ENCODE measurements at regions not wholly inside any gene's neighbourhood (a gene's known extent, or its start where the extent isn't known, plus 50 kb on each side); places are given as distances from the start of the nearest gene placed in this dataset.

DNA sequence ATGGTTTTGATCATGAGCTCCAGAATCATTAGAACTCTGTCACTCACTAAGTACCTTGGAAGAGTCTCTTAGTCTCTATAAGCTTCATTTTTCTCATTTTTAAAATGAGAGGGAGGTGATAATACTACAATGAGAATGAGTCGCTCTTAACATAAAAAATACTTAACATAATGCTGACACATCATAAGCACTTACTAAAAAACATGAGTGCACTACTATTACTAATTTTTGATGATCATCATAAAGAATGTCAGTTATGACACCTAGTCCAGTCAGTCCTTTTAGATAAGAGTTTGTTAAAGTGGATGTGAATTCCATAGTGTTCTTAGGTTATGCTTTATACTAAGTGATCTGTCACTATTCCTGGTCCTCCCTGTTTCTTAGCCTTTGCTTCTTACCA is 200.4 kb upstream of the SLC24A2 start:
- ChIA-PET CTCF (no interaction called here), POLR2A (no interaction called here)
- intact Hi-C loops (cut with DNase I, micrococcal nuclease) = loop anchor here in 1 of 2 experiments (2.0 kb wide), 1 partner anchor 20 kb away; no protein-coding TSS in a partner anchor

DNA sequence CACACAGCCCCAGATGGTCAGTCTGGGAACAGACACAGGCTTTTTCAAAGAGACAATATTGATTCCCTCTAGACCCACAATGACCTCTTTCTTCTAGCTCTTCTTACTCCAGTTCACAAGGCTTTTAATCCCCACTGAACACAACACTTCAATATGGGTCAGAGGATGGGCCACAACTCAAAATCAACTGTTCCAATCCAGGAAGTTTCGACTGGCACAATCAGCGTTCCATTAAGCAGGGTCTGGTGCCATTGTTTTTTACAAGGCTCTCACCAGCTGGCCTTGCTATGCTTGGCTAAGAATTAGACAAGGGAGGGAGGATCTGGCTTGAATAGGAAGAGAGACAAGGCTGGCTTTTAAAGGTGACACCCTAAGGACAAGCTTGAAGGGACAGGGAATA is 199.4 kb upstream of the SLC24A2 start:
- Mint-ChIP-seq H3K27me3 (no peaks in the 10 kb centered on the region), H3K4me3 (no peak overlapping the region), H3K4me1 (ENCODE audit: low read depth) (no peaks in the 10 kb centered on the region), H3K27ac (no peak overlapping the region), H3K9me3 (no peaks in the 10 kb centered on the region), H3K36me3 (ENCODE audit: low read depth) (no peaks in the 10 kb centered on the region)
- DNase-seq (no peak), ATAC-seq (ENCODE audit: poor library complexity) (no peak)
- Histone ChIP-seq H3K9me3 (ENCODE audit: control insufficient read depth in 1 of 2, insufficient read depth in 1 of 2, low read length in 2 of 2) (no peaks in the 10 kb centered on the region), H3K4me3 (ENCODE audit: low read length) (no peak overlapping the region), H3K4me1 (ENCODE audit: insufficient read depth, low read length) (no peaks in the 10 kb centered on the region), H3K27me3 (ENCODE audit: control insufficient read depth in 1 of 2, insufficient read depth in 2 of 2, low read length in 2 of 2) (no peaks in the 10 kb centered on the region), H3K27ac (ENCODE audit: low read depth in 1 of 2, low read length in 2 of 2) (no peak overlapping the region), H3K36me3 (ENCODE audit: insufficient read depth, low read length) (no peaks in the 10 kb centered on the region)
- POLR2A ChIA-PET = no interaction called here
- CTCF ChIA-PET = no interaction called here
- TF ChIP-seq, protein P1, sequence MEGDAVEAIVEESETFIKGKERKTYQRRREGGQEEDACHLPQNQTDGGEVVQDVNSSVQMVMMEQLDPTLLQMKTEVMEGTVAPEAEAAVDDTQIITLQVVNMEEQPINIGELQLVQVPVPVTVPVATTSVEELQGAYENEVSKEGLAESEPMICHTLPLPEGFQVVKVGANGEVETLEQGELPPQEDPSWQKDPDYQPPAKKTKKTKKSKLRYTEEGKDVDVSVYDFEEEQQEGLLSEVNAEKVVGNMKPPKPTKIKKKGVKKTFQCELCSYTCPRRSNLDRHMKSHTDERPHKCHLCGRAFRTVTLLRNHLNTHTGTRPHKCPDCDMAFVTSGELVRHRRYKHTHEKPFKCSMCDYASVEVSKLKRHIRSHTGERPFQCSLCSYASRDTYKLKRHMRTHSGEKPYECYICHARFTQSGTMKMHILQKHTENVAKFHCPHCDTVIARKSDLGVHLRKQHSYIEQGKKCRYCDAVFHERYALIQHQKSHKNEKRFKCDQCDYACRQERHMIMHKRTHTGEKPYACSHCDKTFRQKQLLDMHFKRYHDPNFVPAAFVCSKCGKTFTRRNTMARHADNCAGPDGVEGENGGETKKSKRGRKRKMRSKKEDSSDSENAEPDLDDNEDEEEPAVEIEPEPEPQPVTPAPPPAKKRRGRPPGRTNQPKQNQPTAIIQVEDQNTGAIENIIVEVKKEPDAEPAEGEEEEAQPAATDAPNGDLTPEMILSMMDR (IDR thresholded peaks at IDR 0.05) = no peak
- intact Hi-C loops (cut with DNase I, micrococcal nuclease) = loop anchor here in 1 of 2 experiments (2.0 kb wide), 1 partner anchor 19 kb away; no protein-coding TSS in a partner anchor

More for the DNA sequence above, 200.4 kb upstream of the SLC24A2 start:
- no peaks in the 10 kb centered on the region for H3K27me3 Mint-ChIP-seq
- H3K36me3 Mint-ChIP-seq (ENCODE audit: low read depth) = no peaks in the 10 kb centered on the region
- Histone ChIP-seq H3K4me1 (ENCODE audit: insufficient read depth, low read length) (no peaks in the 10 kb centered on the region), H3K27me3 (ENCODE audit: control insufficient read depth in 1 of 2, insufficient read depth in 2 of 2, low read length in 2 of 2) (no peaks in the 10 kb centered on the region), H3K36me3 (ENCODE audit: insufficient read depth, low read length) (no peaks in the 10 kb centered on the region), H3K9me3 (ENCODE audit: control insufficient read depth in 1 of 2, insufficient read depth in 1 of 2, low read length in 2 of 2) (no peaks in the 10 kb centered on the region), H3K4me3 (ENCODE audit: low read length) (no peak overlapping the region), H3K27ac (ENCODE audit: low read depth in 1 of 2, low read length in 2 of 2) (no peak overlapping the region)
- TF ChIP-seq, protein P1 (IDR thresholded peaks at IDR 0.05) = no peak
- H3K9me3 Mint-ChIP-seq = no peaks in the 10 kb centered on the region
- no peak overlapping the region for H3K4me3 Mint-ChIP-seq
- no peaks in the 10 kb centered on the region for H3K4me1 Mint-ChIP-seq (ENCODE audit: low read depth)
- no peak for ATAC-seq (ENCODE audit: poor library complexity)
- DNase-seq = no peak
- no peak overlapping the region for H3K27ac Mint-ChIP-seq

DNA sequence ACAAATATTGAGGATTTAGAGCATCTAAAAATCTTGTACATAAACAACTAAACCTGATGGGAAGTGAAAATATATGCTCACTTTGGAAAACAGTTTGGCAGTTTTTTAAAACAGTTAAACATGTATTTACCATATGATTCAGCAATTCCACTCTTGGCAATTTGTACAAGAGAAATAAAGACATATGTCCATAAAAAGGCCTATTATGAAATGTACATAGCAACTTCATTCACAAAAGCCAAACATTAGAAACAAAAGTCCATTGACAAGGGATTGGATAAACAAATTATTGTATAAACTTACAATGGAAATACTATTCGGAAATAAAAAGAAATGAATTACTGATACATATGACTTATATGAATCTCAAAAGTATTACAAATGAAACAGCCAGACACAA is 196.2 kb upstream of the SLC24A2 start:
- H3K4me1 Mint-ChIP-seq (ENCODE audit: low read depth) = no peaks in the 10 kb centered on the region
- H3K4me3 Mint-ChIP-seq = no peak overlapping the region
- no peak for DNase-seq
- no peaks in the 10 kb centered on the region for H3K36me3 Mint-ChIP-seq (ENCODE audit: low read depth)
- no peak overlapping the region for H3K27ac Mint-ChIP-seq
- Histone ChIP-seq H3K36me3 (ENCODE audit: insufficient read depth, low read length) (no peaks in the 10 kb centered on the region), H3K27ac (ENCODE audit: low read depth in 1 of 2, low read length in 2 of 2) (no peak overlapping the region), H3K4me3 (ENCODE audit: low read length) (no peak overlapping the region), H3K4me1 (ENCODE audit: insufficient read depth, low read length) (no peaks in the 10 kb centered on the region), H3K27me3 (ENCODE audit: control insufficient read depth in 1 of 2, insufficient read depth in 2 of 2, low read length in 2 of 2) (no peaks in the 10 kb centered on the region), H3K9me3 (ENCODE audit: control insufficient read depth in 1 of 2, insufficient read depth in 1 of 2, low read length in 2 of 2) (no peaks in the 10 kb centered on the region)
- TF ChIP-seq, protein P1 (IDR thresholded peaks at IDR 0.05) = no peak
- ATAC-seq (ENCODE audit: poor library complexity) = no peak
- intact Hi-C loops (cut with DNase I, micrococcal nuclease) = no loop called here
- POLR2A ChIA-PET = no interaction called here
- no peaks in the 10 kb centered on the region for H3K27me3 Mint-ChIP-seq
- H3K9me3 Mint-ChIP-seq = no peaks in the 10 kb centered on the region
- CTCF ChIA-PET = no interaction called here
